HG02973 (cell line): ENCODE measurements at regions not wholly inside any gene's neighbourhood (a gene's known extent, or its start where the extent isn't known, plus 50 kb on each side); places are given as distances from the start of the nearest gene placed in this dataset.
"Not testable (repeated sequence)": the region's sequence is repeated elsewhere in the genome, so short reads cannot be mapped to it uniquely, and the experiment has no call there.

Source experiments
- ATAC-seq: cut with Tn5 transposase; IDR thresholded peaks from one replicate; pipeline ENCODE4 v1.9.1; 2021; ENCODE audit warnings: moderate library complexity; ENCODE audit not compliant: unreplicated experiment

DNA sequence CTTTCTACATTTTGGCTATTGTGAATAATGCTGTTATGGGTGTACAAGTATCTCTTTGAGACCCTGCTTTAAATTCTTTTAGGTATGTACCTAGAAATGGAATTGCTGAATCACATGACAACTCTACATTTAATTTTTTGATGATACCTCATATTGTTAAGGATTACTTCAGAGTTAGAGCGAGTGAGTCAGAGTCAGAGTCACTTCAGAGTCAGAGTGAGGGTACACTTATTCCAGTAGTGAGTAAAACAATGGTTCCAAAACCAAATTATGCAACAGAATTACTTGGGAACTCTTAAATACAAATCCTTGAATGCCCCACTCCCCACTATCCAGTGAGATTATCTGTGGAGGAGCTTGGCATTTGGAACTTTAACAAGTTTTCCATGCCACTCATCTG is 50.3 kb upstream of the SNRK start:
- no peak for ATAC-seq

GRCh38 chr3:43233062-43233461 is 53.3 kb upstream of the SNRK start:
- no peak for ATAC-seq

DNA sequence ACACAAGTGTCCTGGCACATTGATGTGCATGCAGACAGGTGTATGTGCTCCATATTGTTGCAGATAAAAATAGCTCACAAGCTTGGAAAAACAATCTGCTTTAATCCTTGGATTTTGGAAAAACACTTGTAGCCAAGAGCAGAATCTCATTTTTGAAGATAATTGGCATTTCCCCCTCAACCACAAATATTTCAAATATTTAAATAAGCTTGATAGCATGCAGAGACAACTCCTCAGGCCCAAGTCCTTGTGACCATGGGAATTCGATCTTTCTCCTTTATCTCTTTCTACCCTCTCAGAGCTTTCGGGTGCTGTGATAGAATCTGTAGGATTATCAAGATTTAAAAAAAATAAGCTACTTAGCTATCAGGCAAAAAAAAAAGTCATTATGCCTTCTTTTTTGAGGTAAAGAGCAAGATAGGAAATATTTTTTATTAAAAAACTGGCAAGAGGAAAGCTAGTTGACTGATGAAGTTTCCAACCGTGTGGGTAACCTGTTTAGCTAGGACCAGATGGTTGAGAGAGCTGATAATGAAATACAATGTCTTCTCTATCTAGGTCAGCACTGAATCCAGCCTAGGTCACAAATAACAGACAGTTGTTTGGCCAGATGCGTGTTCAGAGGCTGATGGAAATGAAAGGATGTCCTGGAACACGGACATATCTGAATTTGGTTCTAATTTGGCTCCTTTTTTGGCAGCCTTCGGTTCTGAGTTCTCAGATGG is 54.9 kb upstream of the SNRK start:
- no peak for ATAC-seq

DNA sequence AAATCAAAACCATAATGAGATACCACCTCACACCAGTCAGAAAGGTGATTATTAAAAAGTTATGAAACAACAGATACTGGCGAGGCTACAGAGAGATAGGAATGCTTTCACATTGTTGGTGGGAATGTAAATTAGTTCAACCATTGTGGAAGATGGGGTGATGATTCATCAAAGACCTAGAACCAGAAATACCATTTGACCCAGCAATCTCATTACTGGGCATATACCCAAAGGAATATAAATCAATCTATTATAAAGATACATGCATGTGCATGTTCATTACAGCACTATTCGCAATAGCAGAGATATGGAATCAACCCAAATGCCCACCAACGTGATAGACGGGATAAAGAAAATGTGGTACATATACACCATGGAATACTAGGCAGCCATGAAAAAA is 56.5 kb upstream of the SNRK start:
- ATAC-seq = not testable (repeated sequence)

DNA sequence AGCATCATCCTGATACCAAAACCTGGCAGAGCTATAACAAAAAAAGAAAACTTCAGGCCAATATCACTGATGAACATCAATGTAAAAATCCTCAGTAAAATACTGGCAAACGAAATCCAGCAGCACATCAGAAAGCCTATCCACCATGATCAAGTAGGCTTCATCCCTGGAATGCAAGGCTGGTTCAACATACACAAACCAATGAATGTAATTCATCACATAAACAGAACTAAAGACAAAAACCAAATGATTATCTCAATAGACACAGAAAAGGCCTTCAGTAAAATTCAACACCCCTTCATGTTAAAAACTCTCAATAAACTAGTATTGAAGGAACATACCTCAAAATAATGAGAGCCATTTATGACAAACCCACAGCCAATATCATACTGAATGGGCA is 58.7 kb upstream of the SNRK start:
- not testable (repeated sequence) for ATAC-seq

DNA sequence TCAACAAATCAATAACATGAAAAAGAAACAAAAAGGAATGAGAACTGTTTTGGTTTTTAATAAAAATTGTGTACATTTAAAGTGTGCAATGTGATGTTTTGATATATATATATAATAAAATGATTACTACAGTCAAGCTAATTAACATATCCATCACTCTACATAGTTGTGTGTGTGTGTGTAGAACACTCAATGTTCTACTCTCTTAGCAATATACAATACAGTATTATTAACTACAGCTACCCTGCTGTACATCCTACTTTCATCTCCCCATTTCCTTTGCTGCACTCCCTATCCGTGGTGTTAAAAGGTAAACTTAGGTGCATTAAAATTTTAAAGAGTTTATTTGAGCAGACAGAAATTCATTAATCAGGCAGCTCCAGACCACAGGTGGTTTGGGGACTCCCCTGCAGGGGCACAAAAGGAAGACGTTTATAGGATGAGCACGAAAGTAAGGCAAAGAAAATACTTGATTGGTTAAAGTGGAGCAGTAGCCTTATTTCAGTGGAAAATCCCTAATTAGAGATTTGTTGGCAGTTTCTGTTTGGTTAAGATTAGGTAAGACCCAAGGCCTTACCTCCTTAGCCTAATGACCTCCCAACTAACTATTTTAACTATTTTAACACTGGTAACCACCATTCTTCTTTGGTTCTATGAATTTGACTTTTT is 61.8 kb upstream of the SNRK start:
- ATAC-seq = no peak

GRCh38 chr3:43223670-43224364 is 62.5 kb upstream of the SNRK start:
- no peak for ATAC-seq

- ATAC-seq = no peak
Observed at GRCh38 chr3:43222590-43222989, 63.8 kb upstream of the SNRK start.

DNA sequence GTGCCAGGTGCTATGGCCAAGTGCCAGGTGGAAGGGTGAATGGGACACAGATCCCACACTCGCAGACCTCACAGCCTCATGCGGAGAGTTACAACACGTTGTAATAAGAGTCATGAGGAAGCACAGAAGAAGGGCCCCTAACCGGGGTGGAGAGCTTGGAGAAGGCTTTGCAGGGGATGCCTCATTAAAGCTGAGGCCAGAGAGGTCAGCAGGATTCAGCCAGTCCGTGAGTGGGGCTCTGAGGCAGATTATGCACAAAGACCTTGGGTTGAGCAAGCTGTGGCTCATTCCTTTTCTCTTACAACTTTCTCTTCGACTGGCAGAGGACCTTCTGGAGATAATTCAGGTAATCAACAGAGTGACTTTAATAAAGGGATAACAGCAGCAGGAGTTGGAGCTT is 65.3 kb upstream of the SNRK start:
- no peak for ATAC-seq

GRCh38 chr3:43219616-43220015 is 66.7 kb upstream of the SNRK start:
- no peak for ATAC-seq

DNA sequence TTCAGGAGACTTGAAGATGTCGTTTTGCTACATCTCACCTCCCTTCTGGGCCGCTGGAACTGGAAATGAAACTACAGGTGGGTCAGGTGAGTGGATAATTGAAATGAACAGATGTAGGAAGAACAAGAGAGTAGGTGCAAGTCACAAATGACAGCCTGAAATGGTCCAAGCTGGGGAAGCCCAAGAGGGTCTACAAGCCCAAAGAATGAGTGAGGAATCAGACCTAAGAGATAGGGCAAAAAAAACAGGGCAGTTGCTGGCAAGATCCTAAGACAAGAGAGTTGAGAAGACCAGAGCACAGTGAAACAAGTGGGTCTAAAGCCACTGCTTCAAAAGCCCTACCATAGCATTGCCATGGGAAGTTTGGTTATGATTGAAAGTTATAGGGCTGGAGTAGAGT is 67.4 kb upstream of the SNRK start:
- ATAC-seq = no peak

GRCh38 chr3:43218156-43218555 is 68.2 kb upstream of the SNRK start:
- ATAC-seq = no peak

DNA sequence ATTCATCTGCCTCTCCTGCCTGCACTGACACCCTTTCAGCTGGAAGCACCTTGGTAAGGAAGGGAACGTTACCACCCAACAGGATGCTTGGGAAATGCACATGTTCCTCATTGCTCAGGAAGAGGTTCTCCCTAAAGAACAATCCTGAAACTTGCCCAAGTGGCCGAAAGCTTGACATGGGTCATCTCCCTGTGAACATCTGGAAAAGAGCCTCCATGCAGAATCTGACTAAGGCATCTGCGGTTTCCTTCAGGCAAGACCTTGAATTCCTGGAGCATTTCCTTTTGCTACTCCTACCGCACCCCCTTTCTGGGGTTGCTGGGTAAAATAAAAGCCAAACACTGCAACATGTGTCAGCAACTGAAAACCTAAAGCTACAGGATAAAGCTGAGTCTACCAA is 68.7 kb upstream of the SNRK start:
- no peak for ATAC-seq

GRCh38 chr3:43217206-43217605 is 69.1 kb upstream of the SNRK start:
- ATAC-seq = no peak

GRCh38 chr3:43215663-43216275 is 70.6 kb upstream of the SNRK start:
- no peak for ATAC-seq

GRCh38 chr3:43215138-43215537 is 71.2 kb upstream of the SNRK start:
- no peak for ATAC-seq

GRCh38 chr3:43214616-43215015 is 71.7 kb upstream of the SNRK start:
- no peak for ATAC-seq

DNA sequence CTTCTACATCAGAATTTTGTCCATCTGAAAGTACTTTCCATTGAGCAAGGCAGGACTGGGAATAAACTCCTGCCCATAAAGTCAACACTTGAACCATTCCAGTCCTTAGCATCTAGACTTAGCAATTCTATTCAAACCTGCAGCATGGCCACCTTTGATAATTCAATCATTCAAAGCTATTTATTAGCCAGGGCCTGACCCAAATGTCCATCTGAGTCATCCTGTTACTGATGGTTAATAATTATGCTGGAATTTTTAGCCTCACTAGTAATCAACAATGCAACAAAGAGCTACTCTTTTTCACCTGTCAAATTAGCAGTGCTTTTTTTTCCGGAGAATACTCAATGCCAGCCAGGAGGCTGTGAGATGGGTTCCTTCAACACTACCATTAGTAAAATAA is 72.7 kb upstream of the SNRK start:
- ATAC-seq = no peak

DNA sequence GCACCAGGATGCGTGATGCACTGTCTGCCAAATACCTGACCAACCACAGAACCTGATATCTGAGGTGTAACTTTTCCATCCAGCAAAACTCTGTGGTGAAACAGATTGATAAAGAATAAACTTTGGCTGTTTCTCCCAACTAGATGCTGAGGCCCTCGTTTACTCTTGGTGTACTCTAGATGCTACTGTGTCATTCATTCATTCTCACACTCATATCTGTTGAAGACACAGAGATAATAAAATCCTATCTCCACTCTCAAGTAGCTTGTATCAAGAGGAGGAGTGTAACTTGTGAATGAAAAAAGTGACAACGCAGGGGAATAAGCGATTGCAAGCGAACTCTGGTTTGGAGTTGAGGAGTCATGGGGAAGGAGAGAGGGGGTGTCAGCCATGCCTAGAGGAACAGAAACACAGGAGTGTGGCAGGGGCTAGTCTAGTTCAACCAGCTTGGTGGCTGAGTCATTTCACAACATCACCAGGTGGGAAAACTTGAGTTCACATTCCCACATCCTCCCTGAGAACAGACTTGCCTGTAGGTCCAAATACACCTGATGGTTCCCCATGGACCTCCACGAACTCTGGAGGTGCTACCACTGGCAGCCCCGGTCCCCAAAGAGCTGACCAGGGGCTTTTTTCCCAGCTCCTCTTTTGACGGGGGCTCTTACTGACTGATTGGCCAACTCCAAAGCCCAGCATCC is 73.3 kb upstream of the SNRK start:
- ATAC-seq = no peak

GRCh38 chr3:43211681-43212080 is 74.7 kb upstream of the SNRK start:
- ATAC-seq = no peak
